D721Med (cell line): ENCODE measurements at regions not wholly inside any gene's neighbourhood (a gene's known extent, or its start where the extent isn't known, plus 50 kb on each side); places are given as distances from the start of the nearest gene placed in this dataset.
A peak's percentile ranks its signal among the peaks of the same experiment; 100 is the strongest.

Source experiments
- DNase-seq: peaks from one replicate; pipeline ENCODE4 v3.0.0; 2011; ENCODE audit warnings: low spot score; ENCODE audit not compliant: insufficient read length
- FAIRE-seq: peaks from 2 replicates; lab custom pipeline; 2011; peaks lifted over from hg19 to GRCh38; lab: Jason Lieb, UNC
- TF ChIP-seq, protein P1 (sequence below): IDR thresholded peaks from 2 replicates; pipeline ENCODE4 v1.5.1; 2012; ENCODE audit warnings: mild to moderate bottlenecking, control low read depth; ENCODE audit not compliant: insufficient read depth; ENCODE audit errors: missing control alignments

DNA sequence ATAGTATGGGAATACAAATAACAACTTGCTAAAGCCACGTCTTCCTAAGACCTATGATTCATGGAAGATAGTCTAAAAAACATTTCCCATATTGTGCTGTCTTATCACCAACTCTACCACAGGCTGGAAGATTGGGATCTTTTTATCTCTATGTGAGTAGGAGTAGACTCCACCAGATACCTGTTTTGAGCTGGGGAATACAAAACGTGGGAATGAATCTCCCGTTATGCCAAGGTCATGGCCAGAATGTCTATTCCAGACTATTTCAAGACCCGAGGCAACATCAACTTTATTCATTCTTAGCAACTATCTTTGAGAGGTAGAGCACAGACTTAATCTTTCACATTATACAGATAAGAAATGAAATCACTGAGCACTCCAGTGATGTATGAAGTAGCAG is 2350.9 kb upstream of the WWC1 start:
- TF ChIP-seq, protein P1, sequence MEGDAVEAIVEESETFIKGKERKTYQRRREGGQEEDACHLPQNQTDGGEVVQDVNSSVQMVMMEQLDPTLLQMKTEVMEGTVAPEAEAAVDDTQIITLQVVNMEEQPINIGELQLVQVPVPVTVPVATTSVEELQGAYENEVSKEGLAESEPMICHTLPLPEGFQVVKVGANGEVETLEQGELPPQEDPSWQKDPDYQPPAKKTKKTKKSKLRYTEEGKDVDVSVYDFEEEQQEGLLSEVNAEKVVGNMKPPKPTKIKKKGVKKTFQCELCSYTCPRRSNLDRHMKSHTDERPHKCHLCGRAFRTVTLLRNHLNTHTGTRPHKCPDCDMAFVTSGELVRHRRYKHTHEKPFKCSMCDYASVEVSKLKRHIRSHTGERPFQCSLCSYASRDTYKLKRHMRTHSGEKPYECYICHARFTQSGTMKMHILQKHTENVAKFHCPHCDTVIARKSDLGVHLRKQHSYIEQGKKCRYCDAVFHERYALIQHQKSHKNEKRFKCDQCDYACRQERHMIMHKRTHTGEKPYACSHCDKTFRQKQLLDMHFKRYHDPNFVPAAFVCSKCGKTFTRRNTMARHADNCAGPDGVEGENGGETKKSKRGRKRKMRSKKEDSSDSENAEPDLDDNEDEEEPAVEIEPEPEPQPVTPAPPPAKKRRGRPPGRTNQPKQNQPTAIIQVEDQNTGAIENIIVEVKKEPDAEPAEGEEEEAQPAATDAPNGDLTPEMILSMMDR, result no peak

DNA sequence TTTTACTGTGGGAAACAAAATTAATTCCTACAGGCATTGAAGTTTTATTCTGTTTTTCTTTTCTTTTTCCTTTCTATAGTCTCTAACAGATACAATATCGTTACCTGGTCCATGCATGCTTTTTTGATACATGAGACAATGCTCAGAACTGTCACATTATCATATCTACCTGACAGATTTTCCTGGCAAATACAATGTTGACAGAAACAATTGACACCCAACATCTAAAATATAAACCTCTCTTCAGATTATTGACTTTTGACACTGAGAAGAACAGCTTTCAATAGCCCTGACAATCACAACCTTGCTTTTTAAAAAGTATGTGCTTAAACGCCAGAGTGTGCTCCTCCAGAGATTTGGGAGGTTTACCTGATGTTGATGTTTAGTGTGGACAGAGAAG is 2334.6 kb upstream of the WWC1 start:
- DNase-seq (no peak), FAIRE-seq (no peak)
- TF ChIP-seq, protein P1, result no peak

More for the DNA sequence above, 2350.9 kb upstream of the WWC1 start:
- FAIRE-seq (no peak), DNase-seq (no peak)

DNA sequence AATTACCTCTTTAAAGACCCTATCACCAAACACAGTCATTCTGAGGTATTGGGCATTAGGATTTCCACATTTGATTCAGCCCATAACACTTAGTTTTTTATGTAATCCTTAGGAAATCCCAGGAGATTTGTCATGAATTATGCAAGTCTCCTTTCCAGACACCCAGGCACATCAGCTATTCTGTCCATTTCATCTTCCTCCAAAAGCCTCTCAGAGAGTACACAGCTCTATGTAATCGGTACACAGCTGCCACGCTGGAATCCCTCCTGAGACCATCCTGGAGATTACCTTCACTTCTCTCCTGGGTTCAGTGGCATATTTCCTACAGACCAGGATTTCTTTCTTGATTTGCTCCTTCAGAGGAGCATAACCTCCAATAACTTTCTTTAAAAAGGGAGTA is 2309.8 kb upstream of the WWC1 start:
- peak; percentile 21 for FAIRE-seq
- TF ChIP-seq, protein P1, result no peak
- DNase-seq, result no peak

DNA sequence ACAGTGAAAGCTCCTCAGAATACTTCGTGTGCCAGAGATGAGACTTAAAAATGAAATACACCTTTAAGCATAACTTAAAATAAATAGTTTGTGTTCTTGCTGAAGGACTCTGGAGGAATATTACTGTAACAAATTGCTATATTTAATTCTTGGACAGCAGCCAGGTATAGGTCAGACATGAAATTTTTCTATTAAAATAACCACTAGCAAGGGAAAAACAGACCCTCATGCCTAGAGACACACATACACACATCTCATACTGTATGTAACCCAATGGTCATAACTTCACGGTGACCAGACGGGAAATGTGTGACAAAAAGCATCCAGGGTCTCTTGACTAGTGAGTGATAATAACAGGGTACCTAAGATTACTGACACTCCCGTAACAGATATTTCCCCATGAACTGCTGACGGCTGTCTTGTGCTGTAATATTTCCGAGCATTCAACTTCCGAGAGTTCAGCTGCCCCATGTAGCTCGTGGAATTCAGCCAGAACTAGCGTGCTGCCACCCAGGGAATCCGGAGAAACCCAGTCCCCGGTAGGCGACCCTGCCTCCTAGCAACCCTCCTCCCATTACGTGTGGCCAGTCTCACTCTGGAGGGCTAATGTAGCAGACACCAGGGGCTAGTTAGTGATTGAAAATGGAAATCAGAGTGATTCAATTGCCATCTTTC is 2295.1 kb upstream of the WWC1 start:
- DNase-seq (no peak), FAIRE-seq (no peak)
- TF ChIP-seq, protein P1, result no peak

DNA sequence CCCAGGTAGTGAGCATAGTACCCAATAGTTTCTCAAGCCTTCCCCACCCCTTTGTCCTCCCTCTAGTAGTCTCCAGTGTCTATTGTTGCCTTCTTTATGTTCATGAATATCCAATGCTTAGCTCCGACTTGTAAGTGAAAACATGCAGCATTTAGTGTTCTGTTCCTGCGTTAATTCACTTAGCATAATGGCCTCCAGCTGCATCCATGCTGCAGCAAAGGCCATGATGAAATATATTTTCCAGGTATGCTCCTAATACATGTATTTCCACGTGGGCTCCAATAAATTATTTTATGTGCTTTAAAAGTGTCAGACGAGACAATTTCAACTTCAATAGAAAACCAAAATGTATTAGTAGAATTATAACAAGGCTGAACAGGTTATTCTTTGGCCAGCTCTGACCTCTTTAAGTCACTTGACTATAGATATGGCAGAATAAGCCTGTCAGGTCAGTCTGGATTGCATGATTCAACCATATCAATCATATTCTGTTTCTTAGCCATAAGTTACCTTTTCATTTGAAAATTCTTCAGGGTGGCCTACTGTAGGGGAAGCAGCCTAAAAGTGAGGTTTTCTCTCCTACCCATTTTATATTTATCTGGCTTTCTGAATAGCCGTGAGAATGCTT is 2291.6 kb upstream of the WWC1 start:
- no peak for DNase-seq
- no peak for FAIRE-seq
- TF ChIP-seq, protein P1, result no peak

DNA sequence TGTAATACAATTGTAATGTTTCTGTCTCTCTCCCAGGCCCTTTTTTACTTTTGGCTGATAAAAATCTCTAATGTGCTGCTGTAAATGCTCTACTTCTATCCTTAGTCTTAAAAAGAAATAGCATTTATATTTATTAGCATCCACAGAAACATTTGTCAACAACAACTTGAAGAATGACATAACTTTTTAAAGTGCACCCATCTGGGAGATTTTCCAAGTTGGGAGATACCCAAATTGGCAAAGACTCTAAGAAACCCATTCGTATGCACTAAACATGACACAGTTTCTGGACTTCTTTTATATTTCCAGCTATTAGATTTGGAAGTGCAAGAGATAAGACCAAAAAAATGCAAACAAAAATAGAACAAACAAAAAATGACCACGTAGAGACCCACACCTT is 2287.4 kb upstream of the WWC1 start:
- TF ChIP-seq, protein P1, result no peak
- DNase-seq (no peak), FAIRE-seq (no peak)

DNA sequence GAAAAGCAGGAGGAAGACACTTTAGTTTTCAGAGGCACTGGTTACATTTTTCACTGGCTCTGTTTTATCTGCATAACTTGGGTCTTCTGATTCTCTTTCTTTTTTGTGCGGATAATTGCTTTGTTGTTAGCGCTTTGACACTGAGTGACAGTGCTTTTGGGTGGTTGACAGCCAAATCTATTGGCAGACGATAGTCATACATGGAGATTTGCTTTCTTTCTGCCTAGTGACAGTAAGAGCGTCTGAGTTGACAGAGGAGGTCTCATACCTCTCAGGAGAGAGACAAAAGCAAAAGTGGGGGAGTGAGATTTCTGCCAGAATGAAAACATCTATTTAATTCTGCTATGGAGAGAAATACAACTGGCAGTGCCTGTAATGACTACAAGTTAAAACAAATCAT is 2278.0 kb upstream of the WWC1 start:
- TF ChIP-seq, protein P1, result no peak
- no peak for DNase-seq
- FAIRE-seq, result no peak
